ENCODE measurements at regions not wholly inside any gene's neighbourhood (a gene's known extent, or its start where the extent isn't known, plus 50 kb on each side); places are given as distances from the start of the nearest gene placed in this dataset.

GRCh38 chr2:14263053-14263452 is 369.5 kb upstream of the LRATD1 start:
- TF ChIP-seq, protein P1, sequence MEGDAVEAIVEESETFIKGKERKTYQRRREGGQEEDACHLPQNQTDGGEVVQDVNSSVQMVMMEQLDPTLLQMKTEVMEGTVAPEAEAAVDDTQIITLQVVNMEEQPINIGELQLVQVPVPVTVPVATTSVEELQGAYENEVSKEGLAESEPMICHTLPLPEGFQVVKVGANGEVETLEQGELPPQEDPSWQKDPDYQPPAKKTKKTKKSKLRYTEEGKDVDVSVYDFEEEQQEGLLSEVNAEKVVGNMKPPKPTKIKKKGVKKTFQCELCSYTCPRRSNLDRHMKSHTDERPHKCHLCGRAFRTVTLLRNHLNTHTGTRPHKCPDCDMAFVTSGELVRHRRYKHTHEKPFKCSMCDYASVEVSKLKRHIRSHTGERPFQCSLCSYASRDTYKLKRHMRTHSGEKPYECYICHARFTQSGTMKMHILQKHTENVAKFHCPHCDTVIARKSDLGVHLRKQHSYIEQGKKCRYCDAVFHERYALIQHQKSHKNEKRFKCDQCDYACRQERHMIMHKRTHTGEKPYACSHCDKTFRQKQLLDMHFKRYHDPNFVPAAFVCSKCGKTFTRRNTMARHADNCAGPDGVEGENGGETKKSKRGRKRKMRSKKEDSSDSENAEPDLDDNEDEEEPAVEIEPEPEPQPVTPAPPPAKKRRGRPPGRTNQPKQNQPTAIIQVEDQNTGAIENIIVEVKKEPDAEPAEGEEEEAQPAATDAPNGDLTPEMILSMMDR (IDR thresholded peaks at IDR 0.05), result no peak
- TF ChIP-seq, protein P2, sequence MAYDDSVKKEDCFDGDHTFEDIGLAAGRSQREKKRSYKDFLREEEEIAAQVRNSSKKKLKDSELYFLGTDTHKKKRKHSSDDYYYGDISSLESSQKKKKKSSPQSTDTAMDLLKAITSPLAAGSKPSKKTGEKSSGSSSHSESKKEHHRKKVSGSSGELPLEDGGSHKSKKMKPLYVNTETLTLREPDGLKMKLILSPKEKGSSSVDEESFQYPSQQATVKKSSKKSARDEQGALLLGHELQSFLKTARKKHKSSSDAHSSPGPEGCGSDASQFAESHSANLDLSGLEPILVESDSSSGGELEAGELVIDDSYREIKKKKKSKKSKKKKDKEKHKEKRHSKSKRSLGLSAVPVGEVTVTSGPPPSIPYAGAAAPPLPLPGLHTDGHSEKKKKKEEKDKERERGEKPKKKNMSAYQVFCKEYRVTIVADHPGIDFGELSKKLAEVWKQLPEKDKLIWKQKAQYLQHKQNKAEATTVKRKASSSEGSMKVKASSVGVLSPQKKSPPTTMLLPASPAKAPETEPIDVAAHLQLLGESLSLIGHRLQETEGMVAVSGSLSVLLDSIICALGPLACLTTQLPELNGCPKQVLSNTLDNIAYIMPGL (CRISPR knock-in tag; IDR thresholded peaks at IDR 0.05), result no peak
- TF ChIP-seq E2F5 (CRISPR knock-in tag; IDR thresholded peaks at IDR 0.05) (no peak), ZNF263 (CRISPR knock-in tag; IDR thresholded peaks at IDR 0.05; ENCODE audit: low read depth) (no peak), NR3C1 (CRISPR knock-in tag; conservative IDR thresholded peaks at IDR 0.05; ENCODE audit: low read depth) (no peak), ZNF138 (CRISPR knock-in tag; conservative IDR thresholded peaks at IDR 0.05) (no peak)
- TF ChIP-seq, protein P3, sequence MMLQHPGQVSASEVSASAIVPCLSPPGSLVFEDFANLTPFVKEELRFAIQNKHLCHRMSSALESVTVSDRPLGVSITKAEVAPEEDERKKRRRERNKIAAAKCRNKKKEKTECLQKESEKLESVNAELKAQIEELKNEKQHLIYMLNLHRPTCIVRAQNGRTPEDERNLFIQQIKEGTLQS (CRISPR knock-in tag; conservative IDR thresholded peaks at IDR 0.05), result no peak

All from WTC11 (cell line).